DND-41 (cell line): ENCODE measurements at regions not wholly inside any gene's neighbourhood (a gene's known extent, or its start where the extent isn't known, plus 50 kb on each side); places are given as distances from the start of the nearest gene placed in this dataset.
"Not testable (repeated sequence)": the region's sequence is repeated elsewhere in the genome, so short reads cannot be mapped to it uniquely, and the experiment has no call there.

Source experiments
- ATAC-seq: fragments of 200-7000 bp; cut with Tn5 transposase; 3 replicates; pipeline ENCODE4 v1.9.1; 2021; ENCODE audit warnings: low read depth; ENCODE audit not compliant: insufficient read depth
- DNase-seq: peaks from one replicate; pipeline ENCODE4 v3.0.0-alpha.2; 2020
- H2AFZ ChIP-seq: 2 replicates; pipeline ENCODE4 v1.6.0; 2012; ENCODE audit warnings: low read depth, low read length
- H3K27ac ChIP-seq: 2 replicates; pipeline ENCODE4 v1.5.1; 2012; ENCODE audit warnings: low read length, inconsistent platforms
- H3K27me3 ChIP-seq: fragments of 200-600 bp; sonication (generic); 2 replicates; pipeline ENCODE4 v1.6.0; 2012; ENCODE audit warnings: low read length, mild to moderate bottlenecking, inconsistent platforms; ENCODE audit not compliant: insufficient read depth, poor library complexity
- H3K36me3 ChIP-seq: 2 replicates; pipeline ENCODE4 v1.5.1; 2012; ENCODE audit warnings: low read length, inconsistent platforms; ENCODE audit not compliant: insufficient read depth
- H3K4me1 ChIP-seq: 2 replicates; pipeline ENCODE4 v1.5.1; 2012; ENCODE audit warnings: mild to moderate bottlenecking, low read length; ENCODE audit not compliant: insufficient read depth
- H3K4me2 ChIP-seq: 2 replicates; pipeline ENCODE4 v1.6.0; 2012; ENCODE audit warnings: mild to moderate bottlenecking, moderate library complexity, low read length, inconsistent platforms; ENCODE audit not compliant: insufficient read depth
- H3K4me3 ChIP-seq, 2 experiments: fragments of 200-600 bp in 1 of 2; shearing (Covaris generic) in 1 of 2; 2 replicates each; pipeline ENCODE4 v1.5.1; 2012 to 2016; ENCODE audit warnings: inconsistent platforms in 2 of 2, low read length in 2 of 2, mild to moderate bottlenecking in 2 of 2, low read depth in 1 of 2, moderate library complexity in 1 of 2
- H3K79me2 ChIP-seq: 2 replicates; pipeline ENCODE4 v1.6.0; 2012; ENCODE audit warnings: low read length, inconsistent platforms; ENCODE audit not compliant: insufficient read depth
- H3K9ac ChIP-seq: 2 replicates; pipeline ENCODE4 v1.6.0; 2012; ENCODE audit warnings: low read depth, mild to moderate bottlenecking, inconsistent platforms, low read length, moderate library complexity
- H3K9me3 ChIP-seq: 2 replicates; pipeline ENCODE4 v1.5.1; 2012; ENCODE audit warnings: low read length, moderate library complexity, mild to moderate bottlenecking, inconsistent platforms; ENCODE audit not compliant: insufficient read depth, severe bottlenecking
- H4K20me1 ChIP-seq: 2 replicates; pipeline ENCODE4 v1.6.0; 2012; ENCODE audit warnings: low read length; ENCODE audit not compliant: insufficient read depth
- EZH2 ChIP-seq: IDR thresholded peaks from 3 replicates; pipeline ENCODE4 v1.6.1; 2012; ENCODE audit warnings: borderline replicate concordance, low read depth, mild to moderate bottlenecking, moderate library complexity, low read length, inconsistent platforms; ENCODE audit not compliant: severe bottlenecking
- TF ChIP-seq, protein P1 (sequence below): IDR thresholded peaks from 2 replicates; pipeline ENCODE4 v1.5.1; 2012; ENCODE audit warnings: borderline replicate concordance, low read length, moderate library complexity, mild to moderate bottlenecking; ENCODE audit not compliant: poor library complexity, severe bottlenecking; ENCODE audit errors: extremely low read depth

- not testable (repeated sequence) for H2AFZ ChIP-seq, H3K9me3 ChIP-seq, H3K9ac ChIP-seq, H3K4me3 ChIP-seq, H3K27me3 ChIP-seq, H4K20me1 ChIP-seq, H3K79me2 ChIP-seq, ATAC-seq, H3K36me3 ChIP-seq, DNase-seq, H3K27ac ChIP-seq, H3K4me2 ChIP-seq, H3K4me1 ChIP-seq
These were observed 131.9 kb upstream of the GALNT2 start for GRCh38 chr1:229935157-229935556.

- Histone ChIP-seq H3K9me3 (no peaks in the 10 kb centered on the region), H3K27ac (no peak overlapping the region), H3K4me3 (no peak overlapping the region), H3K9ac (no peak overlapping the region), H3K27me3 (no peaks in the 10 kb centered on the region), H3K4me2 (no peak overlapping the region), H3K36me3 (no peaks in the 10 kb centered on the region), H4K20me1 (no peaks in the 10 kb centered on the region), H3K79me2 (no peaks in the 10 kb centered on the region), H3K4me1 (no peaks in the 10 kb centered on the region), H2AFZ (no peak overlapping the region)
- DNase-seq, result no peak
- ATAC-seq, result no peak
- TF ChIP-seq EZH2, result no peak
These were observed 128.5 kb upstream of the GALNT2 start for GRCh38 chr1:229938551-229938950.

GRCh38 chr1:229940684-229941083 lies 126.4 kb upstream of the GALNT2 start:
- no peaks in the 10 kb centered on the region for H4K20me1 ChIP-seq
- no peak overlapping the region for H3K4me3 ChIP-seq
- H3K27ac ChIP-seq, result no peak overlapping the region
- no peaks in the 10 kb centered on the region for H3K4me1 ChIP-seq
- no peak overlapping the region for H3K4me2 ChIP-seq
- no peak for TF ChIP-seq EZH2
- TF ChIP-seq, protein P1, sequence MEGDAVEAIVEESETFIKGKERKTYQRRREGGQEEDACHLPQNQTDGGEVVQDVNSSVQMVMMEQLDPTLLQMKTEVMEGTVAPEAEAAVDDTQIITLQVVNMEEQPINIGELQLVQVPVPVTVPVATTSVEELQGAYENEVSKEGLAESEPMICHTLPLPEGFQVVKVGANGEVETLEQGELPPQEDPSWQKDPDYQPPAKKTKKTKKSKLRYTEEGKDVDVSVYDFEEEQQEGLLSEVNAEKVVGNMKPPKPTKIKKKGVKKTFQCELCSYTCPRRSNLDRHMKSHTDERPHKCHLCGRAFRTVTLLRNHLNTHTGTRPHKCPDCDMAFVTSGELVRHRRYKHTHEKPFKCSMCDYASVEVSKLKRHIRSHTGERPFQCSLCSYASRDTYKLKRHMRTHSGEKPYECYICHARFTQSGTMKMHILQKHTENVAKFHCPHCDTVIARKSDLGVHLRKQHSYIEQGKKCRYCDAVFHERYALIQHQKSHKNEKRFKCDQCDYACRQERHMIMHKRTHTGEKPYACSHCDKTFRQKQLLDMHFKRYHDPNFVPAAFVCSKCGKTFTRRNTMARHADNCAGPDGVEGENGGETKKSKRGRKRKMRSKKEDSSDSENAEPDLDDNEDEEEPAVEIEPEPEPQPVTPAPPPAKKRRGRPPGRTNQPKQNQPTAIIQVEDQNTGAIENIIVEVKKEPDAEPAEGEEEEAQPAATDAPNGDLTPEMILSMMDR, result no peak
- H3K36me3 ChIP-seq, result no peaks in the 10 kb centered on the region
- no peak overlapping the region for H3K9ac ChIP-seq
- ATAC-seq (no peak), DNase-seq (no peak)
- H3K9me3 ChIP-seq, result no peaks in the 10 kb centered on the region
- H2AFZ ChIP-seq, result no peak overlapping the region
- H3K27me3 ChIP-seq, result no peaks in the 10 kb centered on the region
- H3K79me2 ChIP-seq, result no peaks in the 10 kb centered on the region

DNA sequence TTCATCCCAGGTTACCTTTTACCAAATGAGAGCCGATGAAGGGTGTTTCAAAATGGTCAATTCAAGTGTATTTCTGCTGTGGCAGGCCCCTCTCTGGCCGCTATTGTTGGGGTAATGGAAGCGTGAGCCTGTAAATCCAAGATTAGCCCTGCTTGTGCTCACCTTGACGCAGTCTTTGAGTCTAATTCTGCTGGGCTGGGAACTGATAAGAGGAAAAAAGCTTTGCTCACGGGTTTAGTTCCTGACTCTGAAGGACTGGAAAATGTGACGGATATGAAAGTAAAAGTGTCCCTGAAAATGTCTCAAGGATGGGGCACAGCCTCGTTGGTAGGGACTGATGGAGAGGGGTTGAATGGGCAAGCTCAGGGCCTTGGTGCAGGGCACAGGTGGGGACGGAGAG lies 125.9 kb upstream of the GALNT2 start:
- Histone ChIP-seq H4K20me1 (no peaks in the 10 kb centered on the region), H2AFZ (no peak overlapping the region), H3K4me1 (no peaks in the 10 kb centered on the region), H3K36me3 (no peaks in the 10 kb centered on the region), H3K27ac (no peak overlapping the region), H3K4me2 (no peak overlapping the region), H3K9me3 (no peaks in the 10 kb centered on the region), H3K4me3 (no peak overlapping the region), H3K79me2 (no peaks in the 10 kb centered on the region), H3K9ac (no peak overlapping the region), H3K27me3 (no peaks in the 10 kb centered on the region)
- no peak for ATAC-seq
- TF ChIP-seq, protein P1, result no peak
- TF ChIP-seq EZH2, result no peak
- no peak for DNase-seq
